ENCODE measurements at regions not wholly inside any gene's neighbourhood (a gene's known extent, or its start where the extent isn't known, plus 50 kb on each side); places are given as distances from the start of the nearest gene placed in this dataset.

DNA sequence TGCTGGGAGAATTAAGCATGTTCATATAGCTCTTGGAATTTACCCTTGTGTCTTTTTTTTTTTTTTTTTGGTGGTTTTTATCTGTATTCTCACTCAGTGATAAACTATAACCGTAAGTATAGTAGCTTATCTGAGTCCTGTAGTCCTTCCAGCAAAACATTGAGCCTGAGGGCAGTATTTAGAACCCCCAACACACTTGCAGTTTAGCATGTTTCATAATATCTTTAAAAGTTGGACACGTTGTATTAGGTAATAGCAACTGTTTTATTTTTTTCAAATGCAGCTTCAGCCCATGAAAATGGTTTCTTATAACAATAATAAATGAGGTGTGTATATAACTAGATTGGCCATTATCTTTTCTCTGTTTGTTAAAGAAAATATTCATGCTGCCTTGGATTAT lies 603.5 kb upstream of the HS6ST1 start:
- no peaks in the 10 kb centered on the region for H3K79me2 ChIP-seq
- H3K9ac ChIP-seq = no peak overlapping the region
- H3K27me3 ChIP-seq (ENCODE audit: control insufficient read depth, insufficient read depth, low read length) = no peaks in the 10 kb centered on the region
- TF ChIP-seq, protein P1, sequence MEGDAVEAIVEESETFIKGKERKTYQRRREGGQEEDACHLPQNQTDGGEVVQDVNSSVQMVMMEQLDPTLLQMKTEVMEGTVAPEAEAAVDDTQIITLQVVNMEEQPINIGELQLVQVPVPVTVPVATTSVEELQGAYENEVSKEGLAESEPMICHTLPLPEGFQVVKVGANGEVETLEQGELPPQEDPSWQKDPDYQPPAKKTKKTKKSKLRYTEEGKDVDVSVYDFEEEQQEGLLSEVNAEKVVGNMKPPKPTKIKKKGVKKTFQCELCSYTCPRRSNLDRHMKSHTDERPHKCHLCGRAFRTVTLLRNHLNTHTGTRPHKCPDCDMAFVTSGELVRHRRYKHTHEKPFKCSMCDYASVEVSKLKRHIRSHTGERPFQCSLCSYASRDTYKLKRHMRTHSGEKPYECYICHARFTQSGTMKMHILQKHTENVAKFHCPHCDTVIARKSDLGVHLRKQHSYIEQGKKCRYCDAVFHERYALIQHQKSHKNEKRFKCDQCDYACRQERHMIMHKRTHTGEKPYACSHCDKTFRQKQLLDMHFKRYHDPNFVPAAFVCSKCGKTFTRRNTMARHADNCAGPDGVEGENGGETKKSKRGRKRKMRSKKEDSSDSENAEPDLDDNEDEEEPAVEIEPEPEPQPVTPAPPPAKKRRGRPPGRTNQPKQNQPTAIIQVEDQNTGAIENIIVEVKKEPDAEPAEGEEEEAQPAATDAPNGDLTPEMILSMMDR (IDR thresholded peaks at IDR 0.05) = no peak
- H3K4me1 ChIP-seq = no peaks in the 10 kb centered on the region
- H3K36me3 ChIP-seq (ENCODE audit: control insufficient read depth, insufficient read depth, low read length) = no peaks in the 10 kb centered on the region
- no peaks in the 10 kb centered on the region for H3K9me3 ChIP-seq (ENCODE audit: control insufficient read depth, low read length)
- no peak overlapping the region for H3K4me2 ChIP-seq (ENCODE audit: low read length)
- H3K27ac ChIP-seq = no peak overlapping the region
- no peak overlapping the region for H3K4me3 ChIP-seq (ENCODE audit: low read depth, low read length)
- H2AFZ ChIP-seq = no peak overlapping the region

DNA sequence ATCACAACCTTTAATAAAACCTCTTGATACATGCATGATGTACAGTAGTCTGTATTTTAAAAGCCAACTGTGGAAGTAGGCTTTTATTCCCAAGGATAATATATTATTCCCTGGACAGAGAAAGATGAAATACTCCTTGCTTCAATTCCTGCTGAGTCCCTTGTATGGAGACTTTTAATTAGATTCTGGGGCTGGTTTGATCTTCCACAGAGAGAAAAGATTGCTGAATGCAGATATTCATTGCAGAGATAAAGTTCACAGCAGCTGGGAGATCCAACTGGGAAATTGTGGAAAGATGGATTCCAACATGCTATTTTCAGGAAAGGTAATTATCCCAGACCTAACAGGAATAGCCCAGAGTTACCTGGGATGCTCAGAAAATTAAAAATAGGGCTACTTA lies 607.0 kb upstream of the HS6ST1 start:
- H3K79me2 ChIP-seq = no peaks in the 10 kb centered on the region
- H3K4me2 ChIP-seq (ENCODE audit: low read length) = no peak overlapping the region
- H2AFZ ChIP-seq = no peak overlapping the region
- TF ChIP-seq, protein P1 (IDR thresholded peaks at IDR 0.05) = no peak
- no peak overlapping the region for H3K4me3 ChIP-seq (ENCODE audit: low read depth, low read length)
- H3K36me3 ChIP-seq (ENCODE audit: control insufficient read depth, insufficient read depth, low read length) = no peaks in the 10 kb centered on the region
- no peaks in the 10 kb centered on the region for H3K4me1 ChIP-seq
- H3K9ac ChIP-seq = no peak overlapping the region
- H3K9me3 ChIP-seq (ENCODE audit: control insufficient read depth, low read length) = no peaks in the 10 kb centered on the region
- no peak overlapping the region for H3K27ac ChIP-seq
- no peaks in the 10 kb centered on the region for H3K27me3 ChIP-seq (ENCODE audit: control insufficient read depth, insufficient read depth, low read length)

DNA sequence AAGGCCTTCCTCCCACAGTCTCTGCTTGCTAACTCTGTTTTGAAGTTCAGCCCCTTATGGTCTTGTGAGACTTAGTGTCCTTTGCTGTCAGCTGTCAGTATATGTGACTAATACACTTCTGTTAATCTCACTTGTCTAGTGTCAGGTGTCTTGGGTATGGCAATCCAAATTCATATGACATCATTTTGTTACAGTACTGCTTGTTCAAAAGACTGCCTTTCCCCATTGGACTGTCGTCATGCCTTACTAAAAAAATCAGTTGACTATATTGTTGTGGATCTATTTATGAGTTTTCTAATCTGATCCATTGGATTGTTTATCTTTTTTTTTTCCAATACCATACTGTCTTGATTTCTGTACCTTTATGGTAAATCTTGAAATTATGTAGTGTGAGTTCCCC lies 611.4 kb upstream of the HS6ST1 start:
- Histone ChIP-seq H3K79me2 (no peaks in the 10 kb centered on the region), H3K9me3 (ENCODE audit: control insufficient read depth, low read length) (no peaks in the 10 kb centered on the region), H3K27ac (no peak overlapping the region), H3K27me3 (ENCODE audit: control insufficient read depth, insufficient read depth, low read length) (no peaks in the 10 kb centered on the region), H3K36me3 (ENCODE audit: control insufficient read depth, insufficient read depth, low read length) (no peaks in the 10 kb centered on the region), H2AFZ (no peak overlapping the region), H3K4me1 (no peaks in the 10 kb centered on the region), H3K4me2 (ENCODE audit: low read length) (no peak overlapping the region), H3K4me3 (ENCODE audit: low read depth, low read length) (no peak overlapping the region), H3K9ac (no peak overlapping the region)
- TF ChIP-seq, protein P1 (IDR thresholded peaks at IDR 0.05) = no peak

DNA sequence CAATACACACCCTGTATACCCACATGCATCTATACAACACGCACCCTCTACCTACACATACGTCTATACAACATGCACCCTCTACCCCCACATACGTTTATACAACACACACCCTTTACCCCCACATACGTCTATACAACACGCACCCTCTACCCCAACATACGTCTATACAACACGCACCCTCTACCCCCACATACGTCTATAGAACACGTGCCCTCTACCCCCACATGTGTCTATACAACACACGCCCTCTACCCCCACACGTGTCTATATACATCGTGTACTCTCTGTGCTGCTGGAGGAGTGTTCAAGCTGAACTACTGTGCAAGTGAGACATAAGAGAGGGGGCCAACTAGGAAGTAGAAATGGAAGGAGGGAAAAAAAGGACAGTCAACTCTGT lies 621.7 kb upstream of the HS6ST1 start:
- no peaks in the 10 kb centered on the region for H3K79me2 ChIP-seq
- H3K4me2 ChIP-seq (ENCODE audit: low read length) = no peak overlapping the region
- H3K9ac ChIP-seq = no peak overlapping the region
- no peak overlapping the region for H3K4me3 ChIP-seq (ENCODE audit: low read depth, low read length)
- no peaks in the 10 kb centered on the region for H3K9me3 ChIP-seq (ENCODE audit: control insufficient read depth, low read length)
- no peak overlapping the region for H3K27ac ChIP-seq
- H3K4me1 ChIP-seq = no peaks in the 10 kb centered on the region
- TF ChIP-seq, protein P1 (IDR thresholded peaks at IDR 0.05) = no peak
- no peaks in the 10 kb centered on the region for H3K36me3 ChIP-seq (ENCODE audit: control insufficient read depth, insufficient read depth, low read length)
- no peak overlapping the region for H2AFZ ChIP-seq
- H3K27me3 ChIP-seq (ENCODE audit: control insufficient read depth, insufficient read depth, low read length) = no peaks in the 10 kb centered on the region

DNA sequence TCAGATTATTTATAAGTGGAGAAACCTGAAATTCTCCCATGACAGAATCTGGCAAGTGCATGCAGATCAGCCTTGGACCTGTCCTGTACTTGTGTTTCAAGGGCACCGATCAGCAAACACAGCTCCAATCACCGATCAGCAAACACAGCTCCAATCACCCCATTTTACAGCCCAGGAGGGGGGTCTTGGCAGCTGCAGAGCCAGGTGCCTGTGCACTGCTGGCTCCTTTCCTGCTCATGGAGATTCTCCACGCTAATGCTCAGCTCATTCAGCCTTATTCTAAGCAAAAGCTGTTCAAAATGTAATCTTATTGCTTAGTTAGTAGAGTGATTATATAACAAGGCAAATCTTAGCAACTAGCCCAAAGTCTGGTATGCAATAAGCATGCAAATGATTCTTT lies 623.1 kb upstream of the HS6ST1 start:
- Histone ChIP-seq H3K9me3 (ENCODE audit: control insufficient read depth, low read length) (no peaks in the 10 kb centered on the region), H3K4me1 (no peaks in the 10 kb centered on the region), H3K79me2 (no peaks in the 10 kb centered on the region), H3K27me3 (ENCODE audit: control insufficient read depth, insufficient read depth, low read length) (no peaks in the 10 kb centered on the region), H3K9ac (no peak overlapping the region), H3K27ac (no peak overlapping the region), H3K36me3 (ENCODE audit: control insufficient read depth, insufficient read depth, low read length) (no peaks in the 10 kb centered on the region), H3K4me3 (ENCODE audit: low read depth, low read length) (no peak overlapping the region), H2AFZ (no peak overlapping the region), H3K4me2 (ENCODE audit: low read length) (no peak overlapping the region)
- TF ChIP-seq, protein P1 (IDR thresholded peaks at IDR 0.05) = no peak

All from parathyroid adenoma (tissue), 2 donors.